HuH-7 (cell line): ENCODE measurements at regions not wholly inside any gene's neighbourhood (a gene's known extent, or its start where the extent isn't known, plus 50 kb on each side); places are given as distances from the start of the nearest gene placed in this dataset.
"Not testable (repeated sequence)": the region's sequence is repeated elsewhere in the genome, so short reads cannot be mapped to it uniquely, and the experiment has no call there.

Source experiments
- DNase-seq: peaks from one replicate; pipeline ENCODE4 v3.0.0; 2011; ENCODE audit warnings: low spot score

- DNase-seq: no peak
Observed at GRCh38 chr13:24563087-24563486, 50.5 kb upstream of the PARP4 start.

DNA sequence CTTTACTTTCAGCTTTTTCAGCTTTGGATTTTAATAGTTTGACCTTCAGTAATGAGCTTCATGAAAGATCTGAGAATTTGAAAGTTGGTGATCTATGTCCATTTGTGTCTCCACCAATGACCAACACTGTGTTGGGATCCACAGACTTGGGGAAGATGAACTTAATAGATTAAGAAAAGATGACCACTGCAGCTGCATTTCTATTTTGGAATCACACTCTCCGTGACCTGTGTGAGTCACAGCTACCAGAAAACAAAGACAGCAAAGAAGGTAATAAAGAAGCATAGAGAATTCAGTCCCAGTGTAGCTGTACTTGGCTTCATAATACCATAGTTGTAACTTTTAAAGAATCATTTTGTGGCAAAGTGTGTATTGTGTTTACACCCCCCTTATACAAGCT lies 51.4 kb upstream of the PARP4 start:
- not testable (repeated sequence) for DNase-seq

- no peak for DNase-seq
Observed at GRCh38 chr13:24564881-24565280, 52.3 kb upstream of the PARP4 start.

DNA sequence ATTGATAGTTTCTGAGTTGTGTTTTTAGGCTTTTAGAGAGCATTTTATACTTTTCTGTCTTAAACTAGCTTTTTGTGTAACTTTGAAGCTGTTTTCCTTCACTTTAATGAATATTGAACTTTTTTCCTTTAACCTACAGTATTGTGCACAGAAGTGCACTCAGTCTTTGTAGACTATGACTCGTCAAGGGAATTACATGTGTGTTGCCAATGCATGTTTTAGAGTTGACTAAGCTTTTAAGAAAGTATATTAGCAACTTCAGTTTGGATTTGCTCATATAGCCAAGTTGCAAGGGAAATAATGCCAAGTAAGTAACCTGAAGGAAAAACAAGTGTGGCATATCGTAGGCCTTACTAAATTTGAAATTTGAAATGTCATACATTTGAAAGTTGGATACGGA lies 55.0 kb upstream of the PARP4 start:
- DNase-seq: not testable (repeated sequence)

- no peak for DNase-seq
Observed at GRCh38 chr13:24574847-24575246, 62.3 kb upstream of the PARP4 start.

DNA sequence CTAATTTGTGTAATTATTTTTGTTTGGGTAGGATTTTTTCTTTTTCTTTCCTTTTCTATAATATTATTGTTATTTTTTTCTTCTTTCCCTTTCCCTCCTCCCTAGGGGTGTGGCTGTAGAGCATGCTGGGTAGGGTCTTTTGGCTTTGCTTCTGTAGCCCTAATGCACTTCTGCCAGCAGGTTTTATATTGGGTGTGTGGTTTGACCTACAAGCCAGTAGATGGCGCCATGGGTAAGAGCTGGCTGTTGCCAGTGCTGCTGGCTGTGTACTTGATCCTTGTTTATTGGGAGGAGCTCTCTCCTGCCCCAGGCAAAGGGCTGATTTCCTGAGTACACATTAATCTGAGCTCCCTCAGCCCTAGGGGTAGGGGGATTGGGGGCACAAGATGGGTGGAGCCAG lies 67.7 kb upstream of the PARP4 start:
- not testable (repeated sequence) for DNase-seq

DNA sequence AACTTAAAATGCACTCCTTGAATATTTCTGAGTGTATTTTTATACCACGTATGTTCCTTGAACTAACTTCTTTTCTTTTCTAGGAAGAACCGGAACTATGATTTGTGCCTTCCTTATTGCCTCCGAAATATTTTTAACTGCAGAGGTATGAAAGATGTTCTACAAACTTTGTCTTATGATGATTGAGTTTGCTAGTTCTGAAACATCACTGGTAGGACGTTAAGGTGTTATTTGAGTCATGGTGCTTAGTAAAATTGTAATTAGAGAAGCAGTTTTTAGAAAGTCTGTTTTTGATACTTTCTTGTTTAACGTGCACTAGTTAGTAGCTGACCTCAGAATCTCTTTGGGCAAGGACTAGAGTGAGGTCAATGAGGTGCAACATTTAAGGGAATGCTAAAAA lies 69.0 kb upstream of the PARP4 start:
- not testable (repeated sequence) for DNase-seq

DNA sequence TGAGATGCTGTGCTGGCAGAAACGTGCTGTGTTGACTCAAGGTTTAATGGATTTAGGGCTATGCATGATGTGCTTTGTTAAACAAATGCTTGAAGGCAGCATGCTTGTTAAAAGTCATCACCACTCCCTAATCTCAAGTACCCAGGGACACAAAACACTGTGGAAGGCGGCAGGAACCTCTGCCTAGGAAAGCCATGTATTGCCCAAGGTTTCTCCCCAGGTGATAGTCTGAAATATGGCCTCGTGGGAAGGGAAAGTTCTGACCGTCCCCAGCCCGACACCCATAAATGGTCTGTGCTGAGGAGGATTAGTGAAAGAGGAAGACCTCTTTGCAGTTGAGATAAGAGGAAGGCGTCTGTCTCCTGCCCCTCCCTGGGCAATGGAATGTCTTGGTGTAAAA lies 79.1 kb upstream of the PARP4 start:
- DNase-seq: not testable (repeated sequence)

- not testable (repeated sequence) for DNase-seq
Observed at GRCh38 chr13:24597906-24598670, 82.1 kb upstream of the ATP12A start.

DNA sequence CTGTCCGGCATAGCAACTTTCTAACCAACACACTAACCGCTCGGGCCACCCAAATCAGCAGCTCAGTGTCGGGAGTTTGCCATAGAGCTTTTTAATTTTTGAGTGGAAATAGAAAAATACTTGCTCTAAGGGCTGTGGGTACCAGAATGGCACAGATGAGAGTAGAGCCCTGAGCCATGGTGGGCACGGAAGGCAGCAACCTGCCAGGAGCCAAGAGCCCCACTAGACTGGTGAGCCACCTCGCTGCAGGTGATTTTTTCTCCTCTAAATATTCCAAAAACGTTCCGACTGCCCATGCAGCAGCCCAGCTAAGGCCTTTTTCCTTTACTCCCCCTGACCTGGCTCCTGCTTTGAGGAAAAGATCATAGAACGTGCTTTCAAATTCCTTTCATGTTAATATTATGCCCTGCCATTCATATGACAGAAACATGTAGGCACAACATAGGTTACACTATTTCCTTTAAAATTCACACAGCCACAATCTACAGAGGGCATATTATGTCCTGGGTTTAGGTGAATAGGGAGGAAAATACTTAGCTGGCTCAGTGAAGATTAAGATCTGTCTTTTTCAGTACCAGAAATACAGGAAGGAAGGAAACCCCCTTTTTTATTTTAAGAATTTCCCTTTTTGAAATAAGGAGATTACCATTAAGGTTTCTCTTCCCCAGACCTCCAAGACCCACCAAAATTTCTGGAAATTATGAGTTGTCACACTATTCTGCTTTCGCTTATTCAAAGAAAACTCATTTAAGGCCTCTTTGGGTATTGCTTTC lies 81.0 kb upstream of the ATP12A start:
- not testable (repeated sequence) for DNase-seq

DNA sequence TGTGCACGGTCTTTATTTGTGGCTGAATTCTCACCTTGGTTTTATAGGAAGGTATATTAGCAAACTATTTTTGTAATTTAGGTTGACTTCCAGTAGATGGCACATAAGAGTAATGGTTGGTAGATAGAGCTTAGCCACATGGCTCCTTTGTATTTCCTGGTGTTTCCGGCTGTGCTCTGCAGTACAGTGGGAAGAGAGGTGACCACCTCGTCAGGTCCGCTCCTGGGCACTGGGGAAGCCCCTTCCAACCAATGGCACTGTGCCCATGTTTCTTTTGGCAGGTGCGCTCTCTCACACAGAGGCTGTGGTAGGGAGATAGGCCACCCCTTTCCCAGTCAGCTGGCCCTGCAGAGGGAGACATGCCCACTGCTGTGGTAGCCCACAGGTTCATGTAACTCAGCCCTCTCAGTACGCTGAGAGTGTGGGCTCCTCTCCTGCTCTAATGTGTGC lies 74.3 kb upstream of the ATP12A start:
- no peak for DNase-seq

DNA sequence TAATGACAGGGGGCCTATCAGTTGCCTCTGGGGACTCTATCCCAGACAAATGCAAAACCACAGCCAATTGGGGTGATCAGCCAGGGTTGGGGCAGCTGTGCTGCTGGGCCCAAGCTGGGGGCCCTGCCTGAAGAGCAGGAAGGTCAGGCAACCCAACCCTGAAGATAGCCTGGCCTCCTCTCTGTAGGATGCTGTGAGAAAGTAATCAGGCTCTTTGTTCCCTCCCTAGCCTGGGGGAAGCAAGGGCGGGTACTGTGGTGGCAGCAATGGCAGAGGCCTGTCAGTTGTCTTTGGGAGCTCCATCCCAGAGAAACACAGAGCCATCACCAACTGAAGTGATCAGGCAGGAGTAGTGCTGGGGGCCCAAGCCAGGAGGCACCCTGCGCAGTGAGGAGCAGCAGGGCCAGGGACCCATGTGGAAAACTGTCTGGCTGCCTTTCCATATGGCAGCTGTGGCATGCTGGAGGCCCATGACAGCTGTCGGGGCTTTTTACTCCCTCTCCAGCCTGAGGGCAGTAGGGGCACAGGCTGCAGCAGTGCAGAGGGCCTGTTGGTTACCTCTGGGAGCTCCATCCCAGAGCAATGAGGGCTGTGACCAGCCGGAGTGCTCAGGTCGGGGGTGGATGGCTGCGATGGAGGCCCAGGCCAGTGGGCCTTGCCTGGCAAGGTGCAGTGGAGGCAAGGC lies 73.6 kb upstream of the ATP12A start:
- no peak for DNase-seq

DNA sequence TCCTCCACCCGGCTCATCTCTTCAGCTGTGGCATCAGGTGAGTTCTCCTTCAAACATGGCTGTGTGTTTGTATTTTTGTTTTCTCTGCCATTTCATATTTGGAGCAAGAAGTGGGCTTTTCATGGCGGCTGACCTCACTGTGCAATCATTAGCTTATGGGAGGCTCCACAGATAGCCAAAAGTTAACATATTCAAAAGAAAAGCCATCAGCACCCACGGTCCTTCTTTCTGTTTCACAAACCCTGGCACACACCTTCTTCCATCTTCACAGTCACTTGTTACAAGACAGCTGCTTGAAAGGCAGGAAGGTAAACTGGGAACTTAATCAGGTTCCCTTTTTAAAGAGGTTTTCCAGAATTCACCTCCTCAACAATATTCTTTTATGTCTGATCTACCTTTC lies 69.3 kb upstream of the ATP12A start:
- no peak for DNase-seq

DNA sequence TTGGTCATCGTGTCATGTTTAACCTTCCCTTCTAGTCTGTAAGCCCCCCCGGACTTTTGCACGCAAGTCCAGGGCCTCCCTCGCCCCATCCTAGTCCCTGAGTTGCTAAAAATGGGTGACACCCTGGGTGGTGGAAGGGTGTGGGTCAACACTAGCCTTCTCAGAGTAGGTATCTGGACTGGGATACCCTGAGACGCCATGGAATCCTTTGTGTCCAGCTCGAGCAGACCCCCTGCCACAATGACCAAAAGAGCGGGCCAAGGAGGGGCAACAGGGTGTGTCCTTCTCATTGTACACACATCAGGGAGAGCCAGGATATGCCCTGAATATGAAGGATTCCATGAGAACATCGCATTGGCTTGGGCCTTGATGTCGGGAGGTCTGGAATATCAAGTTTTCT lies 67.5 kb upstream of the ATP12A start:
- no peak for DNase-seq

DNA sequence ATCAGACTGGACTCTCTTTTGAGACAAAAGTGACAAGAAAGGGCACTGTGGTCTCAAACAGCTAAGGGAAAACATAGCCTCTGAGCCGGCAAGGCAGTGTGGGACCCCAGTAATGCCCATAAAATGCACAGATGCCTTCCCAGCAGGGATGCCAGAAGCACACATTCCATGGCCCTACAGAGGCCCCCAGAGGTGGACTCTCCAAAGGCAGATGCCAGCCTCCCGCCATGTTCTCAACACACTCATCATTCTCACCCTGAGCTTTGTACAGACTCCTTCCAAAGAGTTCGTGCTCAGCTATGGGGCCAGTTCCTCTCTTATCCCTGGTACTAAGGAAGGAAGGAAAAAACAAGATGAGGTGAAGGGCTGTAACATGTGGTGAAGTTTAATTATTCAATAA lies 67.1 kb upstream of the ATP12A start:
- DNase-seq: no peak

DNA sequence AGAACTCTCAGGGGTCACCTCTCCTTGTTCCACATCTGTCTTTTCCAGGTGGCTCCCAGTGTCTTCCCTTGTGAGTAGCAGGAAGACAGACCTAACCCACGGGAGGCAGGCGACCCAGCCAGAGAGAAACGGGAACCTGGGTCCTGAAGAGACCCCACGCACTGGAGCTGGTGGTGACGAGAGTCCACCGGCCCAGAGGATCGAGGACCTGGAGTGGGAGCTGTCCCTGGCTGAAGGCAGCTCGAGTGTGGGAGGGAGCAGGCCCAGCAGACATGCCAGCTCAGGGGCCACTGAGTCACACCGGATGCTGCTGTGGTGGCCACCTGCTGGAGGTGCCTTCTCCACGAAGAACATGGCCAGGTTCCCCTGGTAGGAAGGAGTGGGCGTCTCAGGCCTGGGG lies 66.5 kb upstream of the ATP12A start:
- DNase-seq: no peak

- DNase-seq: no peak
Observed at GRCh38 chr13:24614306-24615080, 65.7 kb upstream of the ATP12A start.

GRCh38 chr13:24615114-24615513 lies 65.1 kb upstream of the ATP12A start:
- no peak for DNase-seq

DNA sequence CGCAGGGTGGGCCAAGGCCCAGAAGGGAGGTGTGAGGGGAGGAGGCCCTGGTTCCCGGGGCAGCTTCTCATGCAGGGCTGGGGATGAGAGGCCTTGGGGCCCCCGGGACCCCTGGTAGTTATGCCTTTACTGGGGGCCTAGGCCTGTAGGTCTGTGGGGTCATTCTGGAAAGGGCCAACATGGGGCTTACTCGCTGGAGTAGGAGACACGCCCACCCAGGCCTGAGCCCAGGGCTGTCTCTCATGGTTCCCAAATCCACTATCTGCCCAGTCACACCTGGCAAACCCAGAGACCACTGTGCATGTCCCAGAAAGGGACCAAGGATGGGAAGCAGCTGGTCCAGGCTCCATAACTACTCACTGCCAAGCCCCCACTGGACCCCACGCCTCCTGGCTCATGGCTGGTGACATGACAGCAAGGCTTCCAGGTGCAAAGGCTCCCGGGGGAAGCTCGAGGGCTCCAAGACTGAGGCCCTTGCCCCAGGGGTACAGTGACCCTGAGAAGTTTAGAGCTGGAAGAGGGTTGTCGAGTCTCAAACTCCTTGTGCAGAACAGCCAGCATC lies 64.2 kb upstream of the ATP12A start:
- DNase-seq: no peak

DNA sequence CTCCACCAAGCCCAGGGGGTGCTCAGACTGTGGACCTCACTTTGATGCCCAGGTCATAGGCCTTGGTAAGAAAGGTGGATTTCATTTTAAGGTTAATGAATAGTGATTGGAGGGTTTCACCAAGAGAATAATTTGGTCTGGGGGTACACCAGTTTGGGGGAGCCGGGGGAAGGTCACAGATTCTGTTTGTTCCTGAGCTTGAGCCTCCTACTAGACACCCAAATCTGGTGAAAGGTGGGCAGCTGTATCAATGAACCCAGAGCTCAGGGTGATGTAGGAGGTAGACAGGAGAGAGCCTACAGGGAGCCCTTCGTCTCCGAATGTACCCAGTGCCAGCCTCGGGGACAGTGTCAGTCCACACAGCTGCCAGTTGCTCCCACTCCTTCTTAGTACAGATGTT lies 63.7 kb upstream of the ATP12A start:
- no peak for DNase-seq

- DNase-seq: no peak
Observed at GRCh38 chr13:24617256-24618010, 62.8 kb upstream of the ATP12A start.
